Putamen (tissue), 1 donor: ENCODE measurements at regions not wholly inside any gene's neighbourhood (a gene's known extent, or its start where the extent isn't known, plus 50 kb on each side); places are given as distances from the start of the nearest gene placed in this dataset.
A peak's percentile ranks its signal among the peaks of the same experiment; 100 is the strongest.

Experiments
- DNase-seq: peaks from one replicate; pipeline ENCODE4 v3.0.0-alpha.2; 2016; ENCODE audit warnings: low spot score

- DNase-seq = no peak
Observed at GRCh38 chr9:21564175-21564574, 82.1 kb upstream of the IFNE start.

DNA sequence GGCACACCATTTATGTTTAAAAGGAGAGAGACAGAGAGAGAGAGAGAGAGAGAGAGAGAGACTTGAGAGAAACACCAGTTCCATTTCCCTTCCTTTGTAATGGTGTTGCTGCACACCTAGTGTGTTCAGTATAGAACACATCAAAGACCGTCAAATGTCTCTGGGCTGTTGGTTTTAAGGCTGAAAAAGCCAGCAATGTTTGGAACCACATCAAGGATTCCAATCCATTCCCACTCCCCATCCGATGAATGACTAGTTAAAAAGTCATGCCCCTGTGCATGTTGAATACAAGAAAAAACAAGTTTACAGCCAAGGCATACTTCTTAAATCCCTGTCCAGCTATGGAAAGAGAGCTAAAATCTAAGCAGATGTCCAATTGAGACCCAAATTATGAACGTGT lies 83.0 kb upstream of the IFNE start:
- DNase-seq = no peak

DNA sequence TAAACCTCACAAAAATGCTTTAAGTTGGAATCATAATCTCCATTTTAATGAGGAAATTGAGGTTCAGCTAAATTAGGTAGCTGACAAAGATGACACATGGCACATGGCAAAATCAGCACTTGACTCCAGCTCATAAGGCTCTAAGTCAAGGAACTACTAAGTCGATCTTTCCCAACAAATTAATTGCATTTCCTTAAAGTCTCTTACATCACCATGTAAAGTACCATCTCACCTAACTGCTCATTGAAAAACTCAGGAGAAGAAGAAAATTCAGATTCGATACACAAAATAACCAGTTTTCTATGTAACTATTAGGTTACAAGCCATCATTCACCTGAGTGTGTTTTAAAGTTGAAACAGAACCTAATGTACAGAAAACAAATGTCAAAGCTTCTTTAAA lies 85.8 kb upstream of the IFNE start:
- no peak for DNase-seq

GRCh38 chr9:21568484-21568883 lies 86.4 kb upstream of the IFNE start:
- no peak for DNase-seq

DNA sequence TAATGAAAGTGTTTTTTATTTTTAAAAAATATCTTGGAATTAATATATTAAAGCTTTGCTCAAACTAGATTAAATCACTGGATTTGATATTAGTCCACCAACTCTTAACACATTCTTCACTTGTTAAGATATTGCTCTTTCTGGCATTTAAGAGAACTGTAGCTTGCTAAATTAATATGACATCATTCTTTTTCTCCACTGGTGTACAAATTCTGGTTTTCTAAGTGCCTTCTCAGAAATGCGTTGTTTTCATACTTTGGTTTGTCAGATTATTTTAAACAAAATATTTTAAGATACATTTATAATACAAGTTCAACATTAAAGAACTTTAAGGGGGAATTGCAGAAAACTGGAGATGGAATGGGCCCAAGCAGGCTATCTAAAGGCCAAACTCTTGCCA lies 87.6 kb upstream of the IFNE start:
- DNase-seq = no peak

DNA sequence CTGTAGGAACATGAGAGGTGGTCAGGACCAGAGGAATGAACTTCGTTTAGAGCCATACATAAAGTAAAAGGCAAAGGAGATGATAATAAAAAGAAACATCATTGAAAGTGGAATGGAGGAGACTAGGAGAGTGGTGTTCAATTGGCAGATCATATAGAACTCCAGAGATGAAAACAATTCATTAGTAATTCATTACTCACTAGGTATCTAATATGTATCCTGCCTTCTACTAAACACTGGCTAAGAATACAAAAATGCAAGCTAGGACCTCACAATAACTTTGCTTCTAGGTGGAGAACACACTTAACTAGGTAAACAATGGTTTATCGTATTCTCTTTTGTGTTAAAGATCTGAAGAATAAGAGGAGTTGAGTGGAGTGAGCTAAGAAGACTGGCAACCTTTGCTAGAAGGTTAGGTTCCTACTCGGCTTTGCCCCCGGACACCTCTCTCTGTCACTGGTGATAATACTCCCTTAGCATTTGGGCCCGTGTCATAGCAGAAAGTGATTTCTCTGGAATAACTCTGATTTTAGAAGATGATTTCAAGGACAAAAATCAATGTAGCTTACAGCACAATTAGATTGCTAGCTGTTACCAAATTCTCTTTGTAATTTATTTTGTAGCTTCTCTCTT lies 88.6 kb upstream of the IFNE start:
- DNase-seq = no peak

DNA sequence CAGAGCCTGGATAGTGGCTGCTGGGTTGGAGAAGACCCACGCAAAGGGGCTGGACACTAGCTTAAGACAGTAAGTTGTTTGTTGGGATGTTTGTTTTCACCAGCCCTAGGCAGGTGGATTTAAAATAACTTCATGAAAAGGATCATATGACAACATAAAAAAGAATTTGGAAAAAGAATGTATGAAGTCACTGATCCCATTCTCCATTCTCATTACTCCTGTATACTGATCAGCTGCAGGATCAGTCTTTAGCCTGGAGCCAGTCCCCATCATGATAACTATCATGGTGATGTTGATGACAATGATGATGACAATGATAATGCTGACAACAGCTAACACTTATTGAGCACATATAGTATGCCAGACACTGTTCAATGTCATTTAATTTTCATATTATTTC lies 92.1 kb upstream of the IFNE start:
- DNase-seq = no peak

DNA sequence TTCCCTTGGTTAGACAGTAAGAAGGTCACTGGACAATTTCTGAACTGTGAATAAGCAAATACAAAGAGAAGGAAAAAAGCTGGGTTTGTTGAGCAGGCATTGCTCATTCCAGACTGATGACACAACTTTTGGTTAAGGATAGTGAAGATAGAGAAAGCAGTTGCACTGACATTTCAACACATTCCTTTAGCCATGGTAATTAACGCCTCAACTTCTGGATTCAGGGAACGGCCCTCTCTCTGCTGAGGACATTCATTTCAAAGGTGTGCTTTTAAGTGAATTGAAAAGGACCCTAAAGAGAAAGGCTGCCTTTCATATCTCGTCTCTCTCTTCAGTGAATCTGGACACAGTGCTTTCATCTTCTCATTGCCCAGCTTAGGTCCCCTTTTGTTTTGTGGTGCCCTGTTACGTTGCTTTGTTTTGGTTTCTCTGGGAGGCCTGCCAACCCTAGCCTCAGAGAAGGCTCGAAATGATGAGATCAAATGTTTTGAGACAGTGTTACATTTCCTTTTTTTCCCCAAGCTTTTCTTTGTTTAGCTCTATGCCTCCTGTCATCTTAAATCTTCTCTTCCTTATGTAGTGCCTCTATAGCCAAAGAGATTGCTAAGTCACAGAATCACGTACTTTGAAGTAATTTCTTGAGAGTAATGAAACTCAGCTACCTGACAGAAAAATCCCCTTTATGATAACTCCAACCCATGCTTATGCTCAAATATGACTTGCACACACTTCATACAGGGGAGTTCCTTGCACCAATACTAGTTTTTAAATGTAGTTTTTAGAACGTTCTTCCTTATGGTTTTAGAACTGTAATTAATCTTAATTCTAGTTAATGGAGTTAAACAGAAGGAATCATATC lies 94.4 kb upstream of the IFNE start:
- peak; percentile 19 for DNase-seq

- no peak for DNase-seq
Observed at GRCh38 chr9:21579247-21579671, 97.1 kb upstream of the IFNE start.

DNA sequence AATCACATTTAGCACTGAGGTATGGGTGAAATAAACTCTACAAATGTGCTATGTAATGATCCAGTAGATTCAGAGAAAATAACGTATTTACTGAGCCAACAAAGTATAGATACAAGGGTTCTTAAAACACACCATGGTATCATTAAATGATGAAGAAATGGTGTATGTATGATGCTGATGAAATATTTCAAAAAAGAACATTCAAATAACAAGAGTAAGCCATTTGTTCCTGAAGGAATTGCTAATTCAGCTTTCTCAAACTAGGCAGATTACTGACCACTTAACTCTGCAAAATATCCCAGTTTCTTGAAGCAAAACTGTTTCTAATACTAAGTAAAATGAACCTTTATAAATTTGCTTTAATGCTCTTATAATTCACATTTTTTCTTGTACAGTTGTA lies 97.6 kb upstream of the IFNE start:
- no peak for DNase-seq

GRCh38 chr9:21580636-21581378 lies 98.7 kb upstream of the IFNE start:
- DNase-seq = no peak

- DNase-seq = no peak
Observed at GRCh38 chr9:21583628-21584377, 101.7 kb upstream of the IFNE start.

GRCh38 chr9:21584890-21585289 lies 102.8 kb upstream of the IFNE start:
- DNase-seq = no peak

DNA sequence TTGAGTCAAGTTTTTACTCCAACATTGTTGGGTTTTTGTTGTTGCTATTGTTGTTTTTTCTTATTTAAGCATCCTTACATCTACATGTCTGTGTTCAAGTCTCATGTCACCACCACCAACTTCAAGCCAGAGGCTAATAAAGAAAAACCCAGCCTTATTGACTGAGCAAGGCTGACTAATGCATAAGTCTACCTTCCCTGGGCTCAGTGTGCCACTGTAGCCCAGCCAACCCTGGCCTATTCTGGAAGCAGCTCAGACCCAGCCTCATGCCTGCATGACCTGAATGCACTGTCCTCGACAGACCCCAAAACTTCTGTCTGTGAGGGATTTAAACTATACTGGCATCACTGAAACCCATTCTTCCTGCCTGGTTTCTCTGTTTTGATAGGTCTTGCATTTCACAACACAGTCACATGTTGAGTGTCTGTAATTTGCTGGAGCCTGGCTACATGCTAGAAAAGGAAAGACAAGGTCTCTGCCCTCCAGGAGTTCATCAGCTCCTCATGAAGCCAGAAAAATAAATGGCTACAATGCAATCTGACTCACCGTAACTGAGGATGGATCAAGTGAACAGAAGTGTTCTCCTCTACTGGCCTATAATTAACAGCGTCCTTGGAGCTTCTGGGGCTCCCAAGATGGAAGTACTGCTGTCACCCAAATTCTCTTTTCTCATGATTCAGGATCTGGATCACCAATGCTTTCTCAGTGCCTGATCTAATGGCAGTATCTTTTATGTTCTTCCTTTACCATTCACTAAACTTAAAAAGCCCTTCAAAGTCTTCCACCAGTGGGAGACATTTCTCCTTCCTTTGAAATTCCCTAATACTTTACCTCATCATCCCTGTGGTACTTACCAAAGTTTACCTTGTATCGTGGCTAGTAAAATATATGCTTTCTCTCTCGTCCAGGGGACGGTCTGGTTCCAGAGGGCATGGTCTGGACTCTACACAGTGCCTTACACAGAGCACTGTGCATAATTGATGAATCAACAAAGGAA lies 103.9 kb upstream of the IFNE start:
- DNase-seq = no peak

DNA sequence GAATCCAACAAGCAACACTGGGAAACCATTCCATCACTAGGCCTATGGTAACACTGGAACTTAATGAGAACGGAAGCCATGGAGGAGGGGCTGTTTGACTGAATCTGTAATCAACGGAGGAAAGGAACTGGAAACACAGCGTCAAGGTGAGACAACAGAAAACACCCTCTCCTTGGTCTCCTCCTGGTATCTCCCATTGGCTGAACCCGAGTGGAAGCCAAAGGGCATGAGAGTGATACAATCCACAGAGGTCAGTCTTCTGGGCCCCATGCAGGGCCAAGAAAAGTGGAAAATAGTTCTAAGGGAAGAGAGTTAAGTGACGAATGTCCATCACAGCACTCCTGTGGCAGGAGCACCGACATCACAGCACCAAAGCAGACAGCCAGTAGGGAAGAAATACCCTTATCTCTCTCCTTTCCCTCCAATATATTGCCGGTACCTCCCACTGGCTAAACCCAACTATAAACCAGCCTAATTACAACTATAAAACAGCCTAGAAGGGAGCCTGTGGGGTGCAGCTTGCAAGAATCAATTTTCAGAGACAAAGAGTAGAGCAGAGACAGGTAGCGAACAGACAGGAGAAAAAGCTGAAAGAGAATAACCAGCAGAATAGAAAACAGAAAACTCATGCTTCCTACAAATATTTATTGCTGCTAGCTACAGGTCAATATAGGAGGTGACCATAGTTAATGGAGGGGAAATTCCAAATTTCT lies 107.4 kb upstream of the IFNE start:
- DNase-seq = no peak

DNA sequence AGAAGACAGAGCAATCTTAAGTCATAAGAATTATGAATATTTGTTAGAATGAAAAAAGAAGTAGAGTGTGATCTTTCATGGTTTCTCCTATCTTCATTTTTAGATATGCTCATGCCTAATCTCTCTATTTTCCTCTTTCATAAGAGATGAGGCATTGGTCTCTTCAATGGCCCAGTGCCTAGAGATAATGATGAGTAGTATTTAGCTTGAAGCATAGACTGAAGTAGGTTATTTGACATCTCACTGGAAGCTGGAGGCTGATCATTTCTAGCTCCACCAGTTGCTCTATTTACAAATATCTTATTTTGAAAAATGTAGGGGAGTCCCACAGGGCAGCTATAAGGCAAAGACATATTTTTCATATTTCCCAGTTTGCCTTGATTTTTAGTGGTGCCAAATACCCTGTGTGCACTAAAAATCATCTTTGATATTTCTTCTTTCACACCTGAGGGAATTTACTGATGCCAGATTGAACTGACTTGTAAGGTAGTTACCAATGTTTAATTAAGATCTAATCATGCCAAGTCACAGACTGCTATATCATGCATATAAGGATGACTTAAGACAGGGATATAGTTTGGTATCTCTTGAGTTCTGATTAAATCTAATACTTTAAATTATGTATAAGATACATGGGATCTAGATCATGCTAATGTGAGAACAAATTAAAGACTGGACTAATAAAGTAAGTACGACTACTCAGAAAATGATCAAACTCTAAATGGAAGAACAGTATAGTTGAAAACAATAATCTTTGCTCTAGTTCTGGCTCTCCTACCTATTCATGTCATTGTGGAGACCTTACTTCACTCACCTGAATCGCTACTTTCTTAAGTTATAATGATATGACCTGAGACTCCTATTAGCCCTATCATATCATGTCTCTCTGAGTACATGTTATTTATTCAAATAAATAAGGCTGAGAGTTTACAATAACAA lies 108.2 kb upstream of the IFNE start:
- DNase-seq = no peak

- no peak for DNase-seq
Observed at GRCh38 chr9:21591221-21592062, 109.3 kb upstream of the IFNE start.

- DNase-seq = no peak
Observed at GRCh38 chr9:21592063-21592338, 109.9 kb upstream of the IFNE start.

GRCh38 chr9:21597284-21597683 lies 115.2 kb upstream of the IFNE start:
- DNase-seq = no peak
